GM18505 (cell line): ENCODE measurements at regions not wholly inside any gene's neighbourhood (a gene's known extent, or its start where the extent isn't known, plus 50 kb on each side); places are given as distances from the start of the nearest gene placed in this dataset.
"Not testable (repeated sequence)": the region's sequence is repeated elsewhere in the genome, so short reads cannot be mapped to it uniquely, and the experiment has no call there.

Source experiments
- ATAC-seq: cut with Tn5 transposase; IDR thresholded peaks from one replicate; pipeline ENCODE4 v1.9.1; 2021; ENCODE audit not compliant: unreplicated experiment
- POLR2A ChIP-seq: IDR thresholded peaks from 4 replicates; pipeline ENCODE4 v1.6.1; 2011; ENCODE audit warnings: borderline replicate concordance; ENCODE audit not compliant: insufficient read depth, insufficient read length; ENCODE audit errors: extremely low read depth

GRCh38 chr2:190005513-190005912, 57.0 kb downstream of the MSTN start:
- TF ChIP-seq POLR2A: no peak
- ATAC-seq: no peak

- ATAC-seq: no peak
- no peak for TF ChIP-seq POLR2A
Measured at GRCh38 chr2:189999661-190000060, 62.9 kb downstream of the MSTN start.

- ATAC-seq: not testable (repeated sequence)
Measured at GRCh38 chr2:189998665-189999064, 63.9 kb downstream of the MSTN start.

- no peak for ATAC-seq
- no peak for TF ChIP-seq POLR2A
Measured at GRCh38 chr2:189997016-189997415, 65.5 kb downstream of the MSTN start.

GRCh38 chr2:189995679-189996078, 66.8 kb downstream of the MSTN start:
- no peak for ATAC-seq

GRCh38 chr2:189982780-189983394, 79.6 kb downstream of the MSTN start:
- no peak for TF ChIP-seq POLR2A
- ATAC-seq: no peak

More at GRCh38 chr2:189995679-189996078, 66.8 kb downstream of the MSTN start:
- TF ChIP-seq POLR2A: no peak

- ATAC-seq: no peak
- no peak for TF ChIP-seq POLR2A
Measured at GRCh38 chr2:189982087-189982486, 80.4 kb downstream of the MSTN start.

GRCh38 chr2:189976488-189976887, 86.0 kb downstream of the MSTN start:
- ATAC-seq: not testable (repeated sequence)

GRCh38 chr2:189960346-189960745, 102.2 kb downstream of the MSTN start:
- no peak for ATAC-seq
- TF ChIP-seq POLR2A: no peak

- no peak for ATAC-seq
- TF ChIP-seq POLR2A: no peak
Measured at GRCh38 chr2:189959450-189959849, 103.1 kb downstream of the MSTN start.

GRCh38 chr2:189954989-189955388, 107.5 kb downstream of the MSTN start:
- ATAC-seq: no peak
- no peak for TF ChIP-seq POLR2A

- no peak for TF ChIP-seq POLR2A
- ATAC-seq: peak; percentile 93
Measured at GRCh38 chr2:189952536-189953109, 109.9 kb downstream of the MSTN start.

GRCh38 chr2:189951791-189952535, 110.6 kb downstream of the MSTN start:
- ATAC-seq: peak; percentile 51

GRCh38 chr2:189943009-189943408, 119.5 kb downstream of the MSTN start:
- no peak for TF ChIP-seq POLR2A
- ATAC-seq: no peak

More at GRCh38 chr2:189951791-189952535, 110.6 kb downstream of the MSTN start:
- no peak for TF ChIP-seq POLR2A

- no peak for TF ChIP-seq POLR2A
- ATAC-seq: no peak
Measured at GRCh38 chr2:189940913-189941312, 121.6 kb downstream of the MSTN start.

GRCh38 chr2:189937691-189938090, 124.8 kb downstream of the MSTN start:
- TF ChIP-seq POLR2A: no peak
- ATAC-seq: no peak
